HG03457 (cell line): ENCODE measurements at regions not wholly inside any gene's neighbourhood (a gene's known extent, or its start where the extent isn't known, plus 50 kb on each side); places are given as distances from the start of the nearest gene placed in this dataset.

ENCODE experiments used
- ATAC-seq: cut with Tn5 transposase; IDR thresholded peaks from one replicate; pipeline ENCODE4 v1.9.1; 2021; ENCODE audit warnings: moderate number of reproducible peaks; ENCODE audit not compliant: unreplicated experiment

GRCh38 chr10:21212348-21212747 lies 313.1 kb downstream of the SKIDA1 start:
- ATAC-seq: no peak

GRCh38 chr10:21209495-21209894 lies 312.4 kb upstream of the NEBL start:
- no peak for ATAC-seq

- no peak for ATAC-seq
Observed at GRCh38 chr10:21208666-21209316, 311.7 kb upstream of the NEBL start.

- no peak for ATAC-seq
Observed at GRCh38 chr10:21207852-21208646, 310.9 kb upstream of the NEBL start.

- no peak for ATAC-seq
Observed at GRCh38 chr10:21205328-21205727, 308.2 kb upstream of the NEBL start.

- no peak for ATAC-seq
Observed at GRCh38 chr10:21203473-21204107, 306.5 kb upstream of the NEBL start.

- no peak for ATAC-seq
Observed at GRCh38 chr10:21202776-21203462, 305.8 kb upstream of the NEBL start.

- no peak for ATAC-seq
Observed at GRCh38 chr10:21199501-21199900, 302.4 kb upstream of the NEBL start.

GRCh38 chr10:21197838-21198237 lies 300.7 kb upstream of the NEBL start:
- no peak for ATAC-seq

- no peak for ATAC-seq
Observed at GRCh38 chr10:21196822-21197395, 299.8 kb upstream of the NEBL start.

- ATAC-seq: no peak
Observed at GRCh38 chr10:21195252-21195651, 298.1 kb upstream of the NEBL start.

GRCh38 chr10:21194510-21194993 lies 297.4 kb upstream of the NEBL start:
- ATAC-seq: no peak

- ATAC-seq: no peak
Observed at GRCh38 chr10:21193196-21193595, 296.1 kb upstream of the NEBL start.

GRCh38 chr10:21191512-21191911 lies 294.4 kb upstream of the NEBL start:
- no peak for ATAC-seq

GRCh38 chr10:21184984-21185383 lies 287.9 kb upstream of the NEBL start:
- ATAC-seq: no peak

GRCh38 chr10:21184216-21184615 lies 287.1 kb upstream of the NEBL start:
- no peak for ATAC-seq

GRCh38 chr10:21183025-21183424 lies 285.9 kb upstream of the NEBL start:
- no peak for ATAC-seq

- ATAC-seq: no peak
Observed at GRCh38 chr10:21181451-21181850, 284.3 kb upstream of the NEBL start.

GRCh38 chr10:21180604-21181003 lies 283.5 kb upstream of the NEBL start:
- ATAC-seq: no peak

- no peak for ATAC-seq
Observed at GRCh38 chr10:21176934-21177480, 279.9 kb upstream of the NEBL start.

- no peak for ATAC-seq
Observed at GRCh38 chr10:21175797-21176196, 278.7 kb upstream of the NEBL start.
